MM.1S (cell line): ENCODE measurements at regions not wholly inside any gene's neighbourhood (a gene's known extent, or its start where the extent isn't known, plus 50 kb on each side); places are given as distances from the start of the nearest gene placed in this dataset.

Source experiments
- DNase-seq: peaks from one replicate; pipeline ENCODE4 v3.0.0-alpha.2; 2015
- H2AFZ ChIP-seq: fragments of 300-600 bp; sonication (generic); 2 replicates; pipeline ENCODE4 v1.6.0; 2016; ENCODE audit warnings: antibody characterized with exemption, low read length
- H3F3A ChIP-seq: fragments of 300-600 bp; sonication (generic); 2 replicates; pipeline ENCODE4 v1.6.1; 2016; ENCODE audit warnings: mild to moderate bottlenecking, antibody characterized with exemption, low read length, moderate library complexity, mixed read lengths; ENCODE audit not compliant: insufficient read depth
- H3K27ac ChIP-seq: fragments of 300-600 bp; sonication (generic); 2 replicates; pipeline ENCODE4 v1.5.1; 2016; ENCODE audit warnings: mild to moderate bottlenecking, low read length
- H3K27me3 ChIP-seq: fragments of 300-600 bp; sonication (generic); replicated peaks from 2 replicates; pipeline ENCODE4 v1.6.0; 2016; ENCODE audit warnings: low read length; ENCODE audit not compliant: insufficient read depth
- H3K36me3 ChIP-seq: fragments of 300-600 bp; sonication (generic); replicated peaks from 2 replicates; pipeline ENCODE4 v1.6.1; 2016; ENCODE audit warnings: mild to moderate bottlenecking, low read length, mixed read lengths; ENCODE audit not compliant: insufficient read depth
- H3K4me1 ChIP-seq: fragments of 300-600 bp; sonication (generic); 2 replicates; pipeline ENCODE4 v1.6.1; 2016; ENCODE audit warnings: low read length, mixed read lengths
- H3K4me2 ChIP-seq: fragments of 300-600 bp; sonication (generic); 2 replicates; pipeline ENCODE4 v1.6.0; 2016; ENCODE audit warnings: low read depth, low read length
- H3K4me3 ChIP-seq: fragments of 300-600 bp; sonication (generic); 2 replicates; pipeline ENCODE4 v1.5.1; 2016; ENCODE audit warnings: low read length, mixed read lengths
- H3K79me2 ChIP-seq: fragments of 300-600 bp; sonication (generic); 2 replicates; pipeline ENCODE4 v1.6.1; 2016; ENCODE audit warnings: mixed run types, low read length, mixed read lengths
- H3K9ac ChIP-seq: fragments of 300-600 bp; sonication (generic); 2 replicates; pipeline ENCODE4 v1.6.1; 2016; ENCODE audit warnings: low read length, mixed read lengths
- H3K9me2 ChIP-seq: fragments of 300-600 bp; sonication (generic); replicated peaks from 2 replicates; pipeline ENCODE4 v1.6.1; 2016; ENCODE audit warnings: mild to moderate bottlenecking, low read length, mixed read lengths; ENCODE audit not compliant: insufficient read depth
- H3K9me3 ChIP-seq: fragments of 300-600 bp; sonication (generic); replicated peaks from 2 replicates; pipeline ENCODE4 v1.6.1; 2016; ENCODE audit warnings: mild to moderate bottlenecking, low read length, mixed read lengths; ENCODE audit not compliant: insufficient read depth
- H4K20me1 ChIP-seq: fragments of 300-600 bp; sonication (generic); 2 replicates; pipeline ENCODE4 v1.6.1; 2016; ENCODE audit warnings: mild to moderate bottlenecking, low read length, moderate library complexity, mixed read lengths; ENCODE audit not compliant: insufficient read depth
- CTCF ChIP-seq: fragments of 300-600 bp; sonication (generic); IDR thresholded peaks from 2 replicates; pipeline ENCODE4 v1.5.1; 2016; ENCODE audit warnings: antibody characterized with exemption, low read length, mixed read lengths
- EZH2 ChIP-seq: fragments of 300-600 bp; sonication (generic); optimal IDR thresholded peaks from 2 replicates; pipeline ENCODE3; 2017; ENCODE audit warnings: low read depth, mild to moderate bottlenecking, antibody characterized with exemption, low read length, mixed read lengths
- EZH2phosphoT487 ChIP-seq: fragments of 300-600 bp; sonication (generic); IDR thresholded peaks from 2 replicates; pipeline ENCODE4 v1.6.1; 2018; ENCODE audit warnings: antibody characterized with exemption, low read length

- Histone ChIP-seq H3F3A (no peaks in the 10 kb centered on the region), H4K20me1 (no peaks in the 10 kb centered on the region), H3K9me2 (no peaks in the 10 kb centered on the region), H3K9me3 (no peaks in the 10 kb centered on the region), H3K4me3 (no peak overlapping the region), H3K27me3 (no peaks in the 10 kb centered on the region), H3K36me3 (no peaks in the 10 kb centered on the region), H2AFZ (no peak overlapping the region), H3K27ac (no peak overlapping the region), H3K4me2 (no peak overlapping the region), H3K9ac (no peak overlapping the region), H3K4me1 (no peaks in the 10 kb centered on the region), H3K79me2 (no peaks in the 10 kb centered on the region)
- TF ChIP-seq EZH2 (no peak), EZH2phosphoT487 (no peak), CTCF (no peak)
- DNase-seq, result no peak
These were observed 864.4 kb downstream of the USP25 start for GRCh38 chr21:16594191-16594590.

GRCh38 chr21:16596369-16596768, 866.6 kb downstream of the USP25 start:
- no peaks in the 10 kb centered on the region for H3K36me3 ChIP-seq
- H3K9ac ChIP-seq, result no peak overlapping the region
- TF ChIP-seq EZH2, result no peak
- no peak for TF ChIP-seq EZH2phosphoT487
- no peak for TF ChIP-seq CTCF
- no peak for DNase-seq
- H3K4me1 ChIP-seq, result no peaks in the 10 kb centered on the region
- H3K27me3 ChIP-seq, result no peaks in the 10 kb centered on the region
- no peaks in the 10 kb centered on the region for H3K79me2 ChIP-seq
- H4K20me1 ChIP-seq, result no peaks in the 10 kb centered on the region
- H3K9me3 ChIP-seq, result no peaks in the 10 kb centered on the region
- H3K9me2 ChIP-seq, result no peaks in the 10 kb centered on the region
- no peak overlapping the region for H2AFZ ChIP-seq
- H3K27ac ChIP-seq, result no peak overlapping the region
- H3K4me3 ChIP-seq, result no peak overlapping the region
- no peaks in the 10 kb centered on the region for H3F3A ChIP-seq
- no peak overlapping the region for H3K4me2 ChIP-seq

GRCh38 chr21:16597753-16598152, 868.0 kb downstream of the USP25 start:
- H3K36me3 ChIP-seq, result no peaks in the 10 kb centered on the region
- no peak for TF ChIP-seq EZH2
- no peak overlapping the region for H3K27ac ChIP-seq
- H3F3A ChIP-seq, result no peaks in the 10 kb centered on the region
- H3K4me2 ChIP-seq, result no peak overlapping the region
- H3K27me3 ChIP-seq, result no peaks in the 10 kb centered on the region
- H2AFZ ChIP-seq, result no peak overlapping the region
- no peak overlapping the region for H3K9ac ChIP-seq
- H3K9me2 ChIP-seq, result no peaks in the 10 kb centered on the region
- no peak overlapping the region for H3K4me3 ChIP-seq
- H4K20me1 ChIP-seq, result no peaks in the 10 kb centered on the region
- H3K4me1 ChIP-seq, result no peaks in the 10 kb centered on the region
- H3K9me3 ChIP-seq, result no peaks in the 10 kb centered on the region
- DNase-seq, result no peak
- H3K79me2 ChIP-seq, result no peaks in the 10 kb centered on the region

- TF ChIP-seq CTCF (no peak), EZH2 (no peak), EZH2phosphoT487 (no peak)
- H3K4me3 ChIP-seq, result no peak overlapping the region
- no peak overlapping the region for H2AFZ ChIP-seq
- H3K4me2 ChIP-seq, result no peak overlapping the region
- H3K79me2 ChIP-seq, result no peaks in the 10 kb centered on the region
- no peak overlapping the region for H3K27ac ChIP-seq
- no peaks in the 10 kb centered on the region for H4K20me1 ChIP-seq
- no peaks in the 10 kb centered on the region for H3K27me3 ChIP-seq
- H3K36me3 ChIP-seq, result no peaks in the 10 kb centered on the region
- no peak overlapping the region for H3K9ac ChIP-seq
- H3K9me3 ChIP-seq, result no peaks in the 10 kb centered on the region
- no peaks in the 10 kb centered on the region for H3K9me2 ChIP-seq
- no peak for DNase-seq
- H3K4me1 ChIP-seq, result no peaks in the 10 kb centered on the region
- no peaks in the 10 kb centered on the region for H3F3A ChIP-seq
These were observed 875.8 kb downstream of the USP25 start for GRCh38 chr21:16605597-16605996.
